ENCODE measurements at regions not wholly inside any gene's neighbourhood (a gene's known extent, or its start where the extent isn't known, plus 50 kb on each side); places are given as distances from the start of the nearest gene placed in this dataset.

GRCh38 chr4:132240081-132240480, 909.0 kb upstream of the PCDH10 start:
- no peak overlapping the region for H3K27ac ChIP-seq
- H3K4me3 ChIP-seq = no peak overlapping the region
- no peak for TF ChIP-seq POLR2AphosphoS5 (IDR thresholded peaks at IDR 0.05; ENCODE audit: insufficient read depth in 1 of 2, low read depth in 1 of 2)
- no peak for TF ChIP-seq POLR2A (IDR thresholded peaks at IDR 0.05)
- TF ChIP-seq CTCF (IDR thresholded peaks at IDR 0.05) = no peak
- intact Hi-C loops (cut with DNase I) = no loop called here
- no peaks in the 10 kb centered on the region for H3K4me1 ChIP-seq
- no peak for DNase-seq (ENCODE audit: extremely low spot score in 2 of 2)
- no peaks in the 10 kb centered on the region for H3K27me3 ChIP-seq
- H3K9me3 ChIP-seq = no peaks in the 10 kb centered on the region
- no peaks in the 10 kb centered on the region for H3K36me3 ChIP-seq

- H3K4me3 ChIP-seq = no peak overlapping the region
- intact Hi-C loops (cut with DNase I) = no loop called here
- DNase-seq (ENCODE audit: extremely low spot score in 2 of 2) = no peak
- H3K9me3 ChIP-seq = no peaks in the 10 kb centered on the region
- no peaks in the 10 kb centered on the region for H3K36me3 ChIP-seq
- TF ChIP-seq POLR2AphosphoS5 (IDR thresholded peaks at IDR 0.05; ENCODE audit: insufficient read depth in 1 of 2, low read depth in 1 of 2) = no peak
- TF ChIP-seq POLR2A (IDR thresholded peaks at IDR 0.05) = no peak
- no peak for TF ChIP-seq CTCF (IDR thresholded peaks at IDR 0.05)
- no peaks in the 10 kb centered on the region for H3K27me3 ChIP-seq
- H3K27ac ChIP-seq = no peak overlapping the region
- H3K4me1 ChIP-seq = no peaks in the 10 kb centered on the region
Measured at GRCh38 chr4:132245319-132245718, 903.8 kb upstream of the PCDH10 start.

DNA sequence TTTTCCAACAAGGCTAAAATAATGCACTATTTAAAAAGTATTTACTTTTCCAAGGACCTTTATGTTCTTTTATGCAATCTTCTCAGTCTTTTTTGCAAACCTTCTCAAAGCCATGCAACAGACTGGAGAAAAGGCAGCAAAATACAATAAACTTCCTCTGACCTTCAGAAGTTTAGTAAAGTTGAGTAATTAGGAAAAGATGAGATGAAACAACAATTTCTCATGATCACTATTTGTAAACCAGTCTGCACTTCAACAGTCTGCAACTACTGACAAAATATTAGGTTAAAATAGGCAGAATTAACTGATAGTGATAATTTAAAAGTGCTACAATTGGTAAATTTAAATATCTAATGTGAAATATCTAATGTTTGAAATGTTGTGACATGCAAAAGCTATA, 884.9 kb upstream of the PCDH10 start:
- no peak for TF ChIP-seq CTCF (IDR thresholded peaks at IDR 0.05)
- no peak for TF ChIP-seq POLR2AphosphoS5 (IDR thresholded peaks at IDR 0.05; ENCODE audit: insufficient read depth in 1 of 2, low read depth in 1 of 2)
- no peak for TF ChIP-seq POLR2A (IDR thresholded peaks at IDR 0.05)
- intact Hi-C loops (cut with DNase I) = no loop called here
- Histone ChIP-seq H3K9me3 (no peaks in the 10 kb centered on the region), H3K4me1 (no peaks in the 10 kb centered on the region), H3K27ac (no peak overlapping the region), H3K27me3 (no peaks in the 10 kb centered on the region), H3K36me3 (no peaks in the 10 kb centered on the region), H3K4me3 (no peak overlapping the region)
- DNase-seq (ENCODE audit: extremely low spot score in 2 of 2) = no peak

DNA sequence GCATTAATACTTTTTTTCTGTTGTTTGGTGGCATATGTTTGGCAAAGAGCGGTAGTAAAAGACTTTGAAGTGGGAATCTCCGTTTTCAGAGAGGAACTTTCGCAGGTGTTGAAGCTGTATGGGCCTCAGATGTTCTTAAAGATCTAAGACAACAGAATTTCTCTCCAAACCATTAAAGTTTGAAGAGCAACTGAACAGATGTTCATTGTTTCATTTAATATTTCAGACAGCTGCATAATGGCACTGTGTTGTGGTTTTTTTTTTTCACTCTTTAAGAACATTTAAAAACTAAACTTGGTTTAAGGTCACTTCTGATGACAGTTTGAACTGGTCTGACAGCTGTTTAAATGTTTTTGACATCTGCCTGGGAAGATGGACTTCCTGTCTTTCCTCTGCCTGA, 882.7 kb upstream of the PCDH10 start:
- no peak for DNase-seq (ENCODE audit: extremely low spot score in 2 of 2)
- no peaks in the 10 kb centered on the region for H3K27me3 ChIP-seq
- no peaks in the 10 kb centered on the region for H3K9me3 ChIP-seq
- TF ChIP-seq POLR2AphosphoS5 (IDR thresholded peaks at IDR 0.05; ENCODE audit: insufficient read depth in 1 of 2, low read depth in 1 of 2) (no peak), CTCF (IDR thresholded peaks at IDR 0.05) (no peak), POLR2A (IDR thresholded peaks at IDR 0.05) (no peak)
- no peaks in the 10 kb centered on the region for H3K36me3 ChIP-seq
- H3K4me3 ChIP-seq = no peak overlapping the region
- no peak overlapping the region for H3K27ac ChIP-seq
- intact Hi-C loops (cut with DNase I) = no loop called here
- H3K4me1 ChIP-seq = no peaks in the 10 kb centered on the region

- Histone ChIP-seq H3K4me1 (no peaks in the 10 kb centered on the region), H3K27ac (no peak overlapping the region), H3K4me3 (no peak overlapping the region), H3K27me3 (no peaks in the 10 kb centered on the region), H3K9me3 (no peaks in the 10 kb centered on the region), H3K36me3 (no peaks in the 10 kb centered on the region)
- intact Hi-C loops (cut with DNase I) = no loop called here
- no peak for DNase-seq (ENCODE audit: extremely low spot score in 2 of 2)
- TF ChIP-seq POLR2AphosphoS5 (IDR thresholded peaks at IDR 0.05; ENCODE audit: insufficient read depth in 1 of 2, low read depth in 1 of 2) (no peak), POLR2A (IDR thresholded peaks at IDR 0.05) (no peak), CTCF (IDR thresholded peaks at IDR 0.05) (no peak)
Measured at GRCh38 chr4:132267321-132267720, 881.8 kb upstream of the PCDH10 start.
